B cell (primary cell): ENCODE measurements at regions not wholly inside any gene's neighbourhood (a gene's known extent, or its start where the extent isn't known, plus 50 kb on each side); places are given as distances from the start of the nearest gene placed in this dataset.

Experiments
- ATAC-seq: fragments of 200-7000 bp; cut with Tn5 transposase; one replicate; pipeline ENCODE4 v1.10.0; 2021; ENCODE audit warnings: low read depth, mild to moderate bottlenecking, moderate number of reproducible peaks, moderate library complexity
- CTCF ChIA-PET: fragments of 350-600 bp; sonication (Branson Sonifier 250); formaldehyde crosslinking; loops from one replicate; lab custom pipeline; 2021; ENCODE audit warnings: antibody characterized with exemption, inconsistent platforms; lab: Charles Lee
- POLR2A ChIA-PET: fragments of 350-600 bp; sonication (Branson Sonifier 250); formaldehyde crosslinking; loops from one replicate; lab custom pipeline; 2021; ENCODE audit warnings: antibody characterized with exemption; lab: Charles Lee
- DNase-seq: peaks from one replicate; pipeline ENCODE4 v3.0.0; 2013
- H2AFZ ChIP-seq: 2 replicates; pipeline ENCODE4 v1.6.1; 2012; ENCODE audit warnings: mild to moderate bottlenecking, low read depth, low read length; ENCODE audit not compliant: insufficient read depth, poor library complexity, severe bottlenecking
- H3K27ac ChIP-seq, 2 donors: 1 replicate in 1 of 2; 2 replicates in 1 of 2; pipeline ENCODE4 v1.5.1; 2012 to 2013; ENCODE audit warnings: low read length in 2 of 2, mild to moderate bottlenecking in 2 of 2, moderate library complexity in 1 of 2
- H3K27me3 ChIP-seq, 4 experiments: fragments of 200-600 bp in 1 of 4; sonication (generic) in 1 of 4; replicated peaks in 1 of 4; 1 replicate in 2 of 4; 2 replicates in 2 of 4; pipeline versions ENCODE4 v1.6.1 to v1.7.0; 2013 to 2016; ENCODE audit warnings: low read length in 3 of 4, mild to moderate bottlenecking in 2 of 4, mixed read lengths in 1 of 4, moderate library complexity in 1 of 4; ENCODE audit not compliant: insufficient read depth in 4 of 4, control insufficient read depth in 3 of 4; ENCODE audit errors: control extremely low read depth in 1 of 4
- H3K36me3 ChIP-seq, 2 experiments: replicated peaks in 1 of 2; 1 replicate in 1 of 2; 2 replicates in 1 of 2; pipeline versions ENCODE4 v1.6.1 to v1.7.1; 2013; ENCODE audit warnings: low read length in 1 of 2; ENCODE audit not compliant: insufficient read depth in 2 of 2, control insufficient read depth in 1 of 2; ENCODE audit errors: control extremely low read depth in 1 of 2, extremely low read depth in 1 of 2
- H3K4me1 ChIP-seq, 2 donors: fragments of 200-600 bp in 1 of 2; sonication (generic) in 1 of 2; 1 replicate in 1 of 2; 2 replicates in 1 of 2; pipeline versions ENCODE4 v1.5.1 to v1.6.1; 2013 to 2017; ENCODE audit warnings: low read length in 2 of 2; ENCODE audit not compliant: control insufficient read depth in 2 of 2, insufficient read depth in 2 of 2
- H3K4me2 ChIP-seq: replicated peaks from 2 replicates; pipeline ENCODE3; 2012; ENCODE audit warnings: mild to moderate bottlenecking, low read depth, low read length; ENCODE audit not compliant: poor library complexity, severe bottlenecking
- H3K4me3 ChIP-seq, 5 experiments: fragments of 200-600 bp in 1 of 5; sonication (generic) in 1 of 5; 1 replicate in 3 of 5; 2 replicates in 2 of 5; pipeline versions ENCODE4 v1.5.1 to v1.7.0; 2011 to 2016; ENCODE audit warnings: low read length in 4 of 5, mild to moderate bottlenecking in 4 of 5, low read depth in 2 of 5, control low read depth in 1 of 5, moderate library complexity in 1 of 5; ENCODE audit not compliant: insufficient read depth in 1 of 5; ENCODE audit errors: control extremely low read depth in 1 of 5, extremely low read depth in 1 of 5
- H3K79me2 ChIP-seq: fragments of 200-600 bp; sonication (generic); one replicate; pipeline ENCODE4 v1.6.0; 2016; ENCODE audit warnings: low read length; ENCODE audit not compliant: control insufficient read depth, insufficient read depth
- H3K9ac ChIP-seq: fragments of 200-600 bp; sonication (generic); 2 replicates; pipeline ENCODE4 v1.6.1; 2017; ENCODE audit warnings: mild to moderate bottlenecking, low read length, moderate library complexity
- H3K9me3 ChIP-seq, 3 donors: one replicate each; pipeline versions ENCODE4 v1.6.1 to v1.7.1; 2013; ENCODE audit warnings: low read length in 2 of 3; ENCODE audit not compliant: control insufficient read depth in 2 of 3, insufficient read depth in 1 of 3; ENCODE audit errors: control extremely low read depth in 1 of 3
- H4K20me1 ChIP-seq: 2 replicates; pipeline ENCODE4 v1.6.0; 2012; ENCODE audit warnings: mild to moderate bottlenecking, low read length; ENCODE audit not compliant: insufficient read depth, control insufficient read depth, poor library complexity, severe bottlenecking
- H3K27ac Mint-ChIP-seq: one replicate; pipeline ENCODE4 v1.8.0; 2021; ENCODE audit warnings: mixed read lengths
- H3K27me3 Mint-ChIP-seq: one replicate; pipeline ENCODE4 v1.8.0; 2021; ENCODE audit warnings: mixed read lengths
- H3K4me1 Mint-ChIP-seq: one replicate; pipeline ENCODE4 v1.8.0; 2021; ENCODE audit warnings: mixed read lengths
- H3K4me3 Mint-ChIP-seq: one replicate; pipeline ENCODE4 v1.8.0; 2021; ENCODE audit warnings: mixed read lengths
- H3K9me3 Mint-ChIP-seq: one replicate; pipeline ENCODE4 v1.8.0; 2022; ENCODE audit warnings: mixed read lengths; ENCODE audit not compliant: insufficient read depth
- CTCF ChIP-seq: fragments of 200-600 bp; IDR thresholded peaks from one replicate; pipeline ENCODE4 v1.8.0; 2022; ENCODE audit warnings: antibody characterized with exemption, mild to moderate bottlenecking
- EZH2 ChIP-seq: IDR thresholded peaks from 2 replicates; pipeline ENCODE4 v1.6.1; 2012; ENCODE audit warnings: borderline replicate concordance, low read depth, mild to moderate bottlenecking, moderate library complexity, low read length; ENCODE audit not compliant: insufficient read depth, poor library complexity, severe bottlenecking
- WGBS: methylation state at CpG from one replicate; pipeline ENCODE4 v1.1.5; 2013; ENCODE audit warnings: missing lambda C conversion rate; ENCODE audit not compliant: insufficient coverage; 5-methylcytosine and 5-hydroxymethylcytosine counted together
- intact Hi-C: fragments of 100-400 bp; cut with micrococcal nuclease; formaldehyde crosslinking; loops from one replicate; pipeline ENCODE4 v1.10.0; 2022

DNA sequence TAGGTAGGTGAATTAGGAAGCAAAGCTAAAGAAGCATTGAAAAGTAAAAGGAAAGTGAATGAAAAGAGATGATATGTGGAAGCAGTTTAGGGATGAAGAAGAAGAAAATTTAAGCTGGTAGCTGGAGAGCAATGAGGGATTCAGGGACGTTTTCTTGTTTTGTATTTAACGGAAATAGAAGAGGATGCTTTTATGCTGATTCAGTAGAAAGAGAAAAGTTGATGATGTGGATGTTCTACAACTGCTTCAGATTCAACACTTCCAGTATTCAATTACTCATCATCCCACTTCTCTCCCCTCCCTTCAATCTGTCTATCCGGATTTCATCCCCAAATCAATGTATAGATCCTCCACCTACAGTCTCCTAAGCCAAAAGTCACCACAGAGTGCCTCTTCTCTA is 448.2 kb upstream of the CCDC54 start:
- no peak overlapping the region for H3K27ac Mint-ChIP-seq
- DNase-seq (no peak), ATAC-seq (no peak)
- Histone ChIP-seq H3K27ac (no peak overlapping the region), H3K79me2 (no peaks in the 10 kb centered on the region), H3K4me2 (no peak overlapping the region), H3K9me3 (peaks cover 0 to 2% (median 0%) of the 10 kb centered on the region in 3 donors), H3K36me3 (no peaks in the 10 kb centered on the region), H3K27me3 (no peaks in the 10 kb centered on the region), H3K4me3 (no peak overlapping the region), H3K9ac (no peak overlapping the region), H3K4me1 (no peaks in the 10 kb centered on the region), H2AFZ (no peak overlapping the region), H4K20me1 (no peaks in the 10 kb centered on the region)
- WGBS: 50% methylated on average over 1 of the region's 3 CpGs
- H3K4me3 Mint-ChIP-seq: no peak overlapping the region
- TF ChIP-seq CTCF (no peak), EZH2 (no peak)
- H3K4me1 Mint-ChIP-seq: no peaks in the 10 kb centered on the region
- no peaks in the 10 kb centered on the region for H3K27me3 Mint-ChIP-seq
- CTCF ChIA-PET: no interaction called here
- intact Hi-C loops: no loop called here
- POLR2A ChIA-PET: no interaction called here
- H3K9me3 Mint-ChIP-seq: no peaks in the 10 kb centered on the region

- Histone ChIP-seq H3K27me3 (no peaks in the 10 kb centered on the region), H3K4me3 (no peak overlapping the region), H3K4me2 (no peak overlapping the region), H3K9ac (no peak overlapping the region), H3K4me1 (no peaks in the 10 kb centered on the region), H4K20me1 (no peaks in the 10 kb centered on the region), H3K9me3 (peaks cover 0 to 2% (median 0%) of the 10 kb centered on the region in 3 donors), H3K27ac (no peak overlapping the region), H2AFZ (no peak overlapping the region), H3K36me3 (no peaks in the 10 kb centered on the region), H3K79me2 (no peaks in the 10 kb centered on the region)
- Mint-ChIP-seq H3K9me3 (no peaks in the 10 kb centered on the region), H3K4me1 (no peaks in the 10 kb centered on the region), H3K27me3 (no peaks in the 10 kb centered on the region), H3K27ac (no peak overlapping the region), H3K4me3 (no peak overlapping the region)
- no peak for ATAC-seq
- TF ChIP-seq EZH2 (no peak), CTCF (no peak)
- POLR2A ChIA-PET: no interaction called here
- intact Hi-C loops: no loop called here
- 60% methylated on average over 2 of the region's 2 CpGs for WGBS
- CTCF ChIA-PET: no interaction called here
- DNase-seq: no peak
Observed at GRCh38 chr3:106930086-106930485, 447.2 kb upstream of the CCDC54 start.
